GM12872 (cell line): ENCODE measurements at regions not wholly inside any gene's neighbourhood (a gene's known extent, or its start where the extent isn't known, plus 50 kb on each side); places are given as distances from the start of the nearest gene placed in this dataset.

Experiments used
- TF ChIP-seq, protein P1 (sequence below): IDR thresholded peaks from 3 replicates; pipeline ENCODE4 v1.5.1; 2011; ENCODE audit warnings: low read depth, mild to moderate bottlenecking, low read length, moderate library complexity; ENCODE audit not compliant: insufficient read depth

DNA sequence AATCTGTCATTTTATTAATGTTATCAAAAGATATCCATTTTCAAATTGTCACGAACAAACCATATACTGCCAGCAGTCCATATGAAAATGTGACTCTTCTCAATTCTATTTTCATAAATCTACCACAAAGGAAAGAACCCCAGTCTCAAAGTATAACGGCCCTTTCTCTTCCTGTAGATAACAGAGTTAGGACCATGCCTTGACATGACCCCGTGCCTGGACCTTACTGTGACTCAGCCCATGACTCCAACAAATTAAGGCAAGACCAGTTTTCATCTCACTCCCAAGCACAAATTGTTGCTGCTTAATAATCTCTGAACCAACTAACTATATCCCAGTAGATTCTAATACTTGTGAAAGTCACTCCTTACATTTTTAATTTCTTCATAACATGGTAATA is 124.4 kb upstream of the NFIA start:
- TF ChIP-seq, protein P1, sequence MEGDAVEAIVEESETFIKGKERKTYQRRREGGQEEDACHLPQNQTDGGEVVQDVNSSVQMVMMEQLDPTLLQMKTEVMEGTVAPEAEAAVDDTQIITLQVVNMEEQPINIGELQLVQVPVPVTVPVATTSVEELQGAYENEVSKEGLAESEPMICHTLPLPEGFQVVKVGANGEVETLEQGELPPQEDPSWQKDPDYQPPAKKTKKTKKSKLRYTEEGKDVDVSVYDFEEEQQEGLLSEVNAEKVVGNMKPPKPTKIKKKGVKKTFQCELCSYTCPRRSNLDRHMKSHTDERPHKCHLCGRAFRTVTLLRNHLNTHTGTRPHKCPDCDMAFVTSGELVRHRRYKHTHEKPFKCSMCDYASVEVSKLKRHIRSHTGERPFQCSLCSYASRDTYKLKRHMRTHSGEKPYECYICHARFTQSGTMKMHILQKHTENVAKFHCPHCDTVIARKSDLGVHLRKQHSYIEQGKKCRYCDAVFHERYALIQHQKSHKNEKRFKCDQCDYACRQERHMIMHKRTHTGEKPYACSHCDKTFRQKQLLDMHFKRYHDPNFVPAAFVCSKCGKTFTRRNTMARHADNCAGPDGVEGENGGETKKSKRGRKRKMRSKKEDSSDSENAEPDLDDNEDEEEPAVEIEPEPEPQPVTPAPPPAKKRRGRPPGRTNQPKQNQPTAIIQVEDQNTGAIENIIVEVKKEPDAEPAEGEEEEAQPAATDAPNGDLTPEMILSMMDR = no peak

DNA sequence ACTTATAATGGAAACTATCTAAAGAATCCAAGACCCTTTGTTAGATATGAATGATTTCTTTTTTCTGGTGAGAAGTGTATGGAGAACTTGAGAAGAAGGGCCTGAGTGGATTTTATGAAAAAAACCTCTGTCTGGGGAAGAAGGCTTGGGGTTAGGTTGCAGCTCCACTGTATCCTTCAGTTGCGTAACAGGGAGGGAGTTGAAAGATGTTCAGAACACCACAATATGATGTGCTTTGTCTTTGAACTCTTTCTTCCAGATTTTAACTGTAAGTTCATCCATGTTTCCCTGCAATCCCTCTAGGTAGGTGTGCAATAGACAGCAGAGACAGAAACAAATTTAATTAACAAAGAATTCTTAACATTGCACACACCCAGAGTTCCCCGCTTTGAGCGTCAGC is 125.8 kb upstream of the NFIA start:
- TF ChIP-seq, protein P1 = no peak

DNA sequence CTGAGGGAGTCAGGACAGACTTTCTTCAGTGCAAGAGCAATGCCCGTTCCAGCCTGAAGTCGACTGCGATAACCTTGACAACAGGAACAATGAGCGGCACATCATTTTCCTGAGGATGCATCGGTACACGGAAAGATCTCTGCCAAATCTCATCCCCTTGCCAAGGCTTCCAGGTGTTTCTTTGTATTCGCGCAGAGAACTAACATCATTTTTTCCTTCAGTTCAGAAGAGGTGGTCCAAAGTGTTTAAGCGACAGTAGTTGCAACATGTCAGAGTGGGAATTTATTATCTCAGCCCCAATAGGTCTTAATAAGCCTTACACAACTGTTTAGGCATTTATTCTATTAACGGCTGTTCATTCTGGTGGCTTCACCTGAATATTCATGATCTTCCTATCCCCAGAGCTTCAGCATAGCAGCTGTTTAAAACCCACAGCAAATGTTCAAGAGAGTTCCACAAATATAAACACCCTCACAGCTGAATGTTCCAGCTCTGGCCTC is 129.7 kb upstream of the NFIA start:
- TF ChIP-seq, protein P1 = no peak

DNA sequence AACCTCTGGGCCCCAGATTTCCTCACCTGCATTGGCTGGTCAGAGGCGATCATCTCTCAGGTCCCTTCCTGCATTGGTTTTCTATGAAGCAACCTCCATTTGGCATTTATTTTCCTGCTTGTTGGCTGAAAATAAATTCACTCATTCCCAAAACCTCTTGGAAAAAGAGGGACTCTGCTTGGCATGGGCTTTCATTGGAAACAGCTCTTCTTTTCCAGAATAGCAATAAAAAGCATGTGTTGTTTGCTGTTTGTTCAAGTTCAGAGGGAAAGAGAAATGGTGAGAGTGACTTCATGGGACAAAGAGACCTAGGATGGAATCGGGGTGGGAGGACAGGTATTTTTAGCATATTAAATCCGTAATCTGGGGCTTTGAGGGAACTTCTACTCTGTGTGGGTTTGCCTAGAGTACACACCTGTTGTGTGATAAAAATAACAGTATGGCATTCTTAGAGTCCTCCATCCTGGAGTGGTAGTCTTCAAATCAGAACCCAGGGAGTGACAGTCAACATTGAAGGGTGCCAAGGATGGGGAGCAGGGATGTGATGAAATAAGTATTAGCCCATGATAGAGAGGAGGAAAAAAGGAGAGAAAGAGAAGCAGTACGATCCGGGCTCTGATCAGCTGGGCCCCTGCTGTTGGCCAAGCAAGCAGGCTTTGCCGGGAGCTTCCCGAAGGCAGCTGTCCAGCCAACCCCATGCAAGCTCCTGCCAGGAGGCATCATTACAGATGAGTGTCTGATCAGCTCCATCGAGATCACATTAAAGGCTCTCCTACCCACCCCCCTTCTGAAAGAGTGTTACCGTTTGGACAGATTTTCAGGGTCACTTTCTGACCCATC is 131.9 kb upstream of the NFIA start:
- TF ChIP-seq, protein P1 = no peak

DNA sequence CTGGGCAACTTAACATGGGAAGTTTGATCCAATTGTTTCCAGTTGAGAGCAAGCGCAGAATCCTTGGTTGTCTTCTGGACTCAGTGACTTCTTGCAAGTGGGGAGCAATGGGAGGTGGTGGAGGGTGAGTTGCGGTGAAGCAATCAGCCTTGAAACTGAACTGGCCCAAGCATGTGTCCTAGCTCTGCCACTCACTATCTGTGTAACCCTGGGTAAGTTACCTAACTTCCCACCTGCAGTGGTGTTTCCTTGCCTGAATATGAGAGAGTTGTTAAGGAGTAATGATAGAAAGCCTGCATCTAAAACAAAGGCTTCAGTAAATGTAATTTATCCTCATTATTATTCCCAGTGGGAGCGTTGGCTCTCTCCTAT is 132.5 kb upstream of the NFIA start:
- TF ChIP-seq, protein P1 = no peak

DNA sequence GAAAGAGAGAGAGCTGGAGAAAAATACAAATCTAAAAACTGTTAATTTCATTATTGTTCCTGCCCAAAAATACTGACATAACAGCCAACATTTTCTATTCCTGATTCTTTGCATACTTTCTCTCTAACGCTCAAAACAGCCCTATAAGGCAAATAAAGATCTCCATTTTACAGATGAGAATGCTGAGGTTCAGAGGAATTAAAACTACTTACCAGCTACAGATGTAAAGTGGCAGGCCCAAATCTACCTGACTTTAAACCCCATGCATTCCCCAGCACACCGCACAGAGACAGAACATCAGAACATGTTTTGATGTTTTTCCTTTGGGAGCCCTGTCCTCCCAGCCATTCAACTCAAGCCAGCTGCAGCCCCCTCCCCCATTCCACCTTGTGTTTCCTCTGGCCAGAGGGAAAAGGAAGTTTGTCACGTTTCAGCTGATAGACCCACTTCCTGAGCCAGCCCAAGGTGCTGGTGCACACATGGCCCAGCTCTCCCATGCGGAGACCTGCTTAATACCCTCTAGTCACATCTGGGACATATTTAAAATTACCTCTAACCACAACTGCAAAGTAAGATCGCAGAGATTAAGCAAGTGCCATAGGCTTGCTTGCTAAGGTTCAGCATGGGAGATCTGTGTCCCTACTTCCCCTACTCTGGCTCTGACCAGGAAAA is 133.1 kb upstream of the NFIA start:
- TF ChIP-seq, protein P1 = no peak

DNA sequence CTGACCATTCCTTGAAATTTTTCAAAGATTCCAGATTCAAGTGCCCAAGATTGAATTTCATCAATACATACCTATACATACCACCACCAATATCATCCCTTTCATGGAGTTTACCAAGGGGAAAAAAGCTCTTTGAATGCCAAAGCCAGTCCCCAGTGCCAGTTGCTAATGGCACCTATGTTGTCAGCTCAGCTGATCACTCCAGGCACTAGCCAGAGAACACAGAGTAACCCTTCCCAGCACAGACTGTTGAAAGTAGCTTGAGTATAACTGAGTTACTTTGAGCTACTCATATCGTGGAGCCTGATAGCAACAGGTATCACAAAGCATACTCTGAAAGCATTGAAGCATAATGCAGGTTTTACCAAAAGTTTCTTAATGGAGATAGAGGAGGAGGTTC is 133.9 kb upstream of the NFIA start:
- TF ChIP-seq, protein P1 = no peak
